SU-DHL-6 (cell line): ENCODE measurements at regions not wholly inside any gene's neighbourhood (a gene's known extent, or its start where the extent isn't known, plus 50 kb on each side); places are given as distances from the start of the nearest gene placed in this dataset.

Source experiments
- EZH2phosphoT487 ChIP-seq: fragments of 200-600 bp; sonication (generic), shearing (Covaris generic); conservative IDR thresholded peaks from 2 replicates; pipeline ENCODE4 v1.6.1; 2018; ENCODE audit warnings: mild to moderate bottlenecking, antibody characterized with exemption, low read length, moderate library complexity, mixed read lengths
- TF ChIP-seq, protein P1 (sequence below): fragments of 200-600 bp; sonication (generic); IDR thresholded peaks from one replicate; pipeline ENCODE4 v1.5.1; 2017; ENCODE audit warnings: antibody characterized with exemption, mild to moderate bottlenecking, low read length, moderate library complexity; ENCODE audit not compliant: insufficient read depth, poor library complexity, severe bottlenecking

DNA sequence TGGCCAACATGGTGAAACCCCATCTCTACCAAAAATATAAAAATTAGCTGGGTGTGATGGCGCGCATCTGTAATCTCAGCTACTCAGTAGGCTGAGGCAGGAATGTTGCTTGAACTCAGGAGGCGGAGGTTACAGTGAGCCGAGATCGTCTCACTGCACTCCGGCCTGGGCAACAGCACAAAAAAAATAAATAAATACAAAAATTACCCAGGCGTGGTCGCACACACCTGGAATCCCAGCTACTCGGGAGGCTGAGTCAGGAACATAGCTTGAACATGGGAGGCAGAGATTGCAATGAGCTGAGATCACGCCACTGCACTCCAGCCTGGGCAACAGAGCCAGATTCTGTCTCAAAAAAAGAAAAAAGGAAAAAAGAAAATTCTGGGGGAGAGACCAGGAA is 80.1 kb downstream of the PHETA1 start:
- TF ChIP-seq, protein P1, sequence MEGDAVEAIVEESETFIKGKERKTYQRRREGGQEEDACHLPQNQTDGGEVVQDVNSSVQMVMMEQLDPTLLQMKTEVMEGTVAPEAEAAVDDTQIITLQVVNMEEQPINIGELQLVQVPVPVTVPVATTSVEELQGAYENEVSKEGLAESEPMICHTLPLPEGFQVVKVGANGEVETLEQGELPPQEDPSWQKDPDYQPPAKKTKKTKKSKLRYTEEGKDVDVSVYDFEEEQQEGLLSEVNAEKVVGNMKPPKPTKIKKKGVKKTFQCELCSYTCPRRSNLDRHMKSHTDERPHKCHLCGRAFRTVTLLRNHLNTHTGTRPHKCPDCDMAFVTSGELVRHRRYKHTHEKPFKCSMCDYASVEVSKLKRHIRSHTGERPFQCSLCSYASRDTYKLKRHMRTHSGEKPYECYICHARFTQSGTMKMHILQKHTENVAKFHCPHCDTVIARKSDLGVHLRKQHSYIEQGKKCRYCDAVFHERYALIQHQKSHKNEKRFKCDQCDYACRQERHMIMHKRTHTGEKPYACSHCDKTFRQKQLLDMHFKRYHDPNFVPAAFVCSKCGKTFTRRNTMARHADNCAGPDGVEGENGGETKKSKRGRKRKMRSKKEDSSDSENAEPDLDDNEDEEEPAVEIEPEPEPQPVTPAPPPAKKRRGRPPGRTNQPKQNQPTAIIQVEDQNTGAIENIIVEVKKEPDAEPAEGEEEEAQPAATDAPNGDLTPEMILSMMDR: no peak
- no peak for TF ChIP-seq EZH2phosphoT487
